Endodermal cell (in vitro differentiated cells): ENCODE measurements at regions not wholly inside any gene's neighbourhood (a gene's known extent, or its start where the extent isn't known, plus 50 kb on each side); places are given as distances from the start of the nearest gene placed in this dataset.

Experiments used
- DNase-seq: peaks from one replicate; pipeline ENCODE4 v3.0.0-alpha.2; 2017
- H3K27ac ChIP-seq: 2 replicates; pipeline ENCODE4 v1.5.1; 2013; ENCODE audit warnings: mild to moderate bottlenecking, low read depth, low read length, moderate library complexity
- H3K27me3 ChIP-seq: 2 replicates; pipeline ENCODE4 v1.6.1; 2013; ENCODE audit warnings: mild to moderate bottlenecking, low read length, moderate library complexity; ENCODE audit not compliant: insufficient read depth, control insufficient read depth, poor library complexity, severe bottlenecking
- H3K36me3 ChIP-seq: 2 replicates; pipeline ENCODE4 v1.7.0; 2013; ENCODE audit warnings: mild to moderate bottlenecking, low read length, moderate library complexity; ENCODE audit not compliant: control insufficient read depth, insufficient read depth
- H3K4me1 ChIP-seq: one replicate; pipeline ENCODE4 v1.7.0; 2013; ENCODE audit warnings: low read length; ENCODE audit not compliant: control insufficient read depth, insufficient read depth
- H3K4me3 ChIP-seq: 2 replicates; pipeline ENCODE4 v1.5.1; 2013; ENCODE audit warnings: mild to moderate bottlenecking, low read length, moderate library complexity
- H3K9ac ChIP-seq: 2 replicates; pipeline ENCODE4 v1.6.1; 2013; ENCODE audit warnings: mild to moderate bottlenecking, low read length, moderate library complexity; ENCODE audit not compliant: poor library complexity, severe bottlenecking; ENCODE audit errors: extremely low read depth
- H3K9me3 ChIP-seq: 2 replicates; pipeline ENCODE4 v1.6.1; 2013; ENCODE audit warnings: mild to moderate bottlenecking, low read length, moderate library complexity; ENCODE audit not compliant: control insufficient read depth
- H3K27ac Mint-ChIP-seq: 2 replicates; pipeline ENCODE4 v1.8.0; 2020; ENCODE audit warnings: mixed read lengths
- H3K27me3 Mint-ChIP-seq: 2 replicates; pipeline ENCODE4 v1.8.0; 2021; ENCODE audit warnings: mild to moderate bottlenecking, mixed read lengths; ENCODE audit not compliant: insufficient read depth
- H3K36me3 Mint-ChIP-seq: 2 replicates; pipeline ENCODE4 v1.8.0; 2020; ENCODE audit warnings: low read depth, mixed read lengths
- H3K4me1 Mint-ChIP-seq: 2 replicates; pipeline ENCODE4 v1.8.0; 2020; ENCODE audit warnings: mixed read lengths
- H3K4me3 Mint-ChIP-seq: 2 replicates; pipeline ENCODE4 v1.8.0; 2020; ENCODE audit warnings: mild to moderate bottlenecking, moderate library complexity, mixed read lengths
- H3K9me3 Mint-ChIP-seq: 2 replicates; pipeline ENCODE4 v1.8.0; 2020; ENCODE audit warnings: mild to moderate bottlenecking, mixed read lengths
- CTCF ChIP-seq: fragments of 200-600 bp; sonication (generic); conservative IDR thresholded peaks from 2 replicates; pipeline ENCODE4 v1.5.0; 2021; ENCODE audit warnings: antibody characterized with exemption, mild to moderate bottlenecking
- WGBS, 2 experiments: methylation state at CpG; one replicate each; pipeline versions ENCODE4 v1.1.5 to v1.1.7; 2013; ENCODE audit warnings: missing lambda C conversion rate in 2 of 2, mixed read lengths in 1 of 2; ENCODE audit not compliant: insufficient coverage in 1 of 2, insufficient read length in 1 of 2; 5-methylcytosine and 5-hydroxymethylcytosine counted together

GRCh38 chr11:95435192-95435591 lies 204.2 kb upstream of the SESN3 start:
- Mint-ChIP-seq H3K36me3 (no peaks in the 10 kb centered on the region), H3K9me3 (peaks cover 12% of the 10 kb centered on the region), H3K27ac (no peak overlapping the region), H3K4me1 (peaks cover 10% of the 10 kb centered on the region), H3K4me3 (no peak overlapping the region), H3K27me3 (peaks cover 4% of the 10 kb centered on the region)
- no peaks in the 10 kb centered on the region for H3K36me3 ChIP-seq
- H3K27me3 ChIP-seq: no peaks in the 10 kb centered on the region
- no peaks in the 10 kb centered on the region for H3K4me1 ChIP-seq
- TF ChIP-seq CTCF: no peak
- H3K9ac ChIP-seq: no peak overlapping the region
- no peak overlapping the region for H3K27ac ChIP-seq
- WGBS, 2 experiments: 86 to 87% methylated on average over 3 of the region's 3 CpGs
- DNase-seq: no peak
- H3K4me3 ChIP-seq: no peak overlapping the region
- H3K9me3 ChIP-seq: no peaks in the 10 kb centered on the region

GRCh38 chr11:95434489-95435057 lies 203.6 kb upstream of the SESN3 start:
- WGBS, 2 experiments: 78 to 83% methylated on average over 1 of the region's 1 CpG
- no peaks in the 10 kb centered on the region for H3K4me1 ChIP-seq
- no peaks in the 10 kb centered on the region for H3K9me3 ChIP-seq
- Mint-ChIP-seq H3K9me3 (peaks cover 12% of the 10 kb centered on the region), H3K4me1 (peaks cover 10% of the 10 kb centered on the region), H3K27ac (no peak overlapping the region), H3K36me3 (no peaks in the 10 kb centered on the region), H3K27me3 (peaks cover 4% of the 10 kb centered on the region), H3K4me3 (no peak overlapping the region)
- H3K27ac ChIP-seq: no peak overlapping the region
- H3K9ac ChIP-seq: no peak overlapping the region
- H3K36me3 ChIP-seq: no peaks in the 10 kb centered on the region
- DNase-seq: no peak
- no peak for TF ChIP-seq CTCF
- H3K27me3 ChIP-seq: no peaks in the 10 kb centered on the region
- no peak overlapping the region for H3K4me3 ChIP-seq

- H3K27ac ChIP-seq: no peak overlapping the region
- H3K9me3 Mint-ChIP-seq: peaks cover 12% of the 10 kb centered on the region
- H3K4me1 Mint-ChIP-seq: peaks cover 10% of the 10 kb centered on the region
- WGBS, 2 experiments: 80% methylated on average over 2 of the region's 2 CpGs; no CpG with 5 or more reads in 1 of the 2 experiments
- no peaks in the 10 kb centered on the region for H3K9me3 ChIP-seq
- no peak overlapping the region for H3K4me3 ChIP-seq
- no peaks in the 10 kb centered on the region for H3K36me3 Mint-ChIP-seq
- no peak overlapping the region for H3K9ac ChIP-seq
- DNase-seq: no peak
- H3K27me3 Mint-ChIP-seq: peaks cover 4% of the 10 kb centered on the region
- H3K27ac Mint-ChIP-seq: no peak overlapping the region
- no peaks in the 10 kb centered on the region for H3K4me1 ChIP-seq
- H3K27me3 ChIP-seq: no peaks in the 10 kb centered on the region
- H3K4me3 Mint-ChIP-seq: no peak overlapping the region
- no peak for TF ChIP-seq CTCF
- no peaks in the 10 kb centered on the region for H3K36me3 ChIP-seq
Observed at GRCh38 chr11:95434009-95434408, 203.0 kb upstream of the SESN3 start.
